Uterus (tissue), 2 donors: ENCODE measurements at regions not wholly inside any gene's neighbourhood (a gene's known extent, or its start where the extent isn't known, plus 50 kb on each side); places are given as distances from the start of the nearest gene placed in this dataset.

Experiments
- POLR2A ChIP-seq, 2 donors: fragments of 450-650 bp; IDR thresholded peaks; one replicate each; pipeline ENCODE4 v1.6.1; 2016; ENCODE audit warnings: antibody characterized with exemption in 2 of 2, mild to moderate bottlenecking in 1 of 2, moderate library complexity in 1 of 2
- TF ChIP-seq, protein P1 (sequence below), 4 experiments: fragments of 200-600 bp in 2 of 4; fragments of 450-650 bp in 2 of 4; sonication (generic) in 2 of 4; IDR thresholded peaks; one replicate each; pipeline ENCODE4 v1.5.1; 2016 to 2019; ENCODE audit warnings: antibody characterized with exemption in 4 of 4, mild to moderate bottlenecking in 2 of 4, moderate library complexity in 1 of 4

DNA sequence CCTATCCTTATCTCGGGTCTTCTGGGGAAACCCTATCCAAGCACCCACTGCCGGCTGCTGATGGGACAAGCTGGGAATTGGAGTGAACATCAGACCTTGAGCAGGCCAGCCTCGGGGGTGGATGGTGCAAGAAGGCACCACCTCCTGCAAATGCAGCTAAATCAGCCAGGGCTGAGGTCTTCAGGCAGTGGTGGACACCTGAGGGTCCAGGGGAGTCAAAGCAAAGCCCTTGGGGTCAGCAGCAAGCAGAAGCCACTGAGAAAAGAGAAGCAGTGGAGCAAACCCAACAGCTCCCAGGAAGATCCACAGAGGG lies 55.4 kb upstream of the ENPP7 start:
- TF ChIP-seq, protein P1, sequence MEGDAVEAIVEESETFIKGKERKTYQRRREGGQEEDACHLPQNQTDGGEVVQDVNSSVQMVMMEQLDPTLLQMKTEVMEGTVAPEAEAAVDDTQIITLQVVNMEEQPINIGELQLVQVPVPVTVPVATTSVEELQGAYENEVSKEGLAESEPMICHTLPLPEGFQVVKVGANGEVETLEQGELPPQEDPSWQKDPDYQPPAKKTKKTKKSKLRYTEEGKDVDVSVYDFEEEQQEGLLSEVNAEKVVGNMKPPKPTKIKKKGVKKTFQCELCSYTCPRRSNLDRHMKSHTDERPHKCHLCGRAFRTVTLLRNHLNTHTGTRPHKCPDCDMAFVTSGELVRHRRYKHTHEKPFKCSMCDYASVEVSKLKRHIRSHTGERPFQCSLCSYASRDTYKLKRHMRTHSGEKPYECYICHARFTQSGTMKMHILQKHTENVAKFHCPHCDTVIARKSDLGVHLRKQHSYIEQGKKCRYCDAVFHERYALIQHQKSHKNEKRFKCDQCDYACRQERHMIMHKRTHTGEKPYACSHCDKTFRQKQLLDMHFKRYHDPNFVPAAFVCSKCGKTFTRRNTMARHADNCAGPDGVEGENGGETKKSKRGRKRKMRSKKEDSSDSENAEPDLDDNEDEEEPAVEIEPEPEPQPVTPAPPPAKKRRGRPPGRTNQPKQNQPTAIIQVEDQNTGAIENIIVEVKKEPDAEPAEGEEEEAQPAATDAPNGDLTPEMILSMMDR (IDR thresholded peaks at IDR 0.05) = no peak
- no peak for TF ChIP-seq POLR2A (IDR thresholded peaks at IDR 0.05)
